ENCODE measurements at regions not wholly inside any gene's neighbourhood (a gene's known extent, or its start where the extent isn't known, plus 50 kb on each side); places are given as distances from the start of the nearest gene placed in this dataset.

DNA sequence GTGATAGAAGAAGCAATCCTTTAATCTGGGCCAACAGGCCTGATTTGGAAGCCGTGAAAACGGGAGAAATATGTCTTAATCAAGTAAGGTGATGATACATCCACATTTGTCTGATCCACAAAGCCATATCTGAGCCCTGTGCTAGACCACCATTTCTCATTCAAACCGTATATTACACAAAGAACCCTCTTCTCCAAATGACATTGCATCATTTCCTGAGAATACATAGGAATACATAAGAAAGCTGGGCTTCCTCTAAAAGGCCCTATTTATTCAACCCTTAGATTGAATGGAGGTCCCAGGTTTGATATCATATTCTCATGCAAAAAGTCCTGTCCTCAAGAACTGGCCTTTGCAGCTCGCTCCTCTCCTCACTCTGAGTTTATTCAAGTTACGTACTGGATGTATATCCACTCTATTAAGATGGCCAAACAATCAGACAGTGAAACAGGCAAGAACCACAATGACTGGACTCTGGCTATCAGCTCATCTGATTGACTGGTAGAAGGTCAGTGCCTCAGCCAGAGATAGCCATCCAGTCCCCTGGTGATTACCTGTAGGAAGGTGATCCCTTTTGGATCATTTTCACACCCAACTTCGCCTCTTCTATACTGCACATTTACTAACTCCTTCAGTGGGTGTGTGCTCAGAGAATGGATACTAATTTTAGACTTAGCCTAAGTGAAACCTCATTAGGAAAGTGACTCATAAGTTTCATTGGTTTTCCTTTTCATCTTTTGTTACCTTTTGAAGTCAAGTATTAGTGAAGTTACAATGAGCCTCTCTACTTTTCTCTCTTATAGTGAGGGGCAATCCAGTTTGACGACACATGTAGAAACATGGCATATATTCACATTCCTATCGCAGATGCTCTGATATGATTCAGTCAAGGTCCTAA lies 167.6 kb upstream of the WWC1 start:
- no peak overlapping the region for H3K27ac ChIP-seq
- H3K27me3 ChIP-seq: no peaks in the 10 kb centered on the region
- no peaks in the 10 kb centered on the region for H3K9me3 ChIP-seq
- 88 to 92% methylated on average over 8 of the region's 8 CpGs for WGBS, 2 donors
- ATAC-seq (no peak), DNase-seq (no peak), FAIRE-seq (no peak)
- intact Hi-C loops (cut with DNase I): no loop called here
- H3K4me3 ChIP-seq: no peak overlapping the region
- TF ChIP-seq, protein P1, sequence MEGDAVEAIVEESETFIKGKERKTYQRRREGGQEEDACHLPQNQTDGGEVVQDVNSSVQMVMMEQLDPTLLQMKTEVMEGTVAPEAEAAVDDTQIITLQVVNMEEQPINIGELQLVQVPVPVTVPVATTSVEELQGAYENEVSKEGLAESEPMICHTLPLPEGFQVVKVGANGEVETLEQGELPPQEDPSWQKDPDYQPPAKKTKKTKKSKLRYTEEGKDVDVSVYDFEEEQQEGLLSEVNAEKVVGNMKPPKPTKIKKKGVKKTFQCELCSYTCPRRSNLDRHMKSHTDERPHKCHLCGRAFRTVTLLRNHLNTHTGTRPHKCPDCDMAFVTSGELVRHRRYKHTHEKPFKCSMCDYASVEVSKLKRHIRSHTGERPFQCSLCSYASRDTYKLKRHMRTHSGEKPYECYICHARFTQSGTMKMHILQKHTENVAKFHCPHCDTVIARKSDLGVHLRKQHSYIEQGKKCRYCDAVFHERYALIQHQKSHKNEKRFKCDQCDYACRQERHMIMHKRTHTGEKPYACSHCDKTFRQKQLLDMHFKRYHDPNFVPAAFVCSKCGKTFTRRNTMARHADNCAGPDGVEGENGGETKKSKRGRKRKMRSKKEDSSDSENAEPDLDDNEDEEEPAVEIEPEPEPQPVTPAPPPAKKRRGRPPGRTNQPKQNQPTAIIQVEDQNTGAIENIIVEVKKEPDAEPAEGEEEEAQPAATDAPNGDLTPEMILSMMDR (IDR thresholded peaks at IDR 0.05): no peak
- no peaks in the 10 kb centered on the region for H3K4me1 ChIP-seq
- H3K36me3 ChIP-seq: no peaks in the 10 kb centered on the region

DNA sequence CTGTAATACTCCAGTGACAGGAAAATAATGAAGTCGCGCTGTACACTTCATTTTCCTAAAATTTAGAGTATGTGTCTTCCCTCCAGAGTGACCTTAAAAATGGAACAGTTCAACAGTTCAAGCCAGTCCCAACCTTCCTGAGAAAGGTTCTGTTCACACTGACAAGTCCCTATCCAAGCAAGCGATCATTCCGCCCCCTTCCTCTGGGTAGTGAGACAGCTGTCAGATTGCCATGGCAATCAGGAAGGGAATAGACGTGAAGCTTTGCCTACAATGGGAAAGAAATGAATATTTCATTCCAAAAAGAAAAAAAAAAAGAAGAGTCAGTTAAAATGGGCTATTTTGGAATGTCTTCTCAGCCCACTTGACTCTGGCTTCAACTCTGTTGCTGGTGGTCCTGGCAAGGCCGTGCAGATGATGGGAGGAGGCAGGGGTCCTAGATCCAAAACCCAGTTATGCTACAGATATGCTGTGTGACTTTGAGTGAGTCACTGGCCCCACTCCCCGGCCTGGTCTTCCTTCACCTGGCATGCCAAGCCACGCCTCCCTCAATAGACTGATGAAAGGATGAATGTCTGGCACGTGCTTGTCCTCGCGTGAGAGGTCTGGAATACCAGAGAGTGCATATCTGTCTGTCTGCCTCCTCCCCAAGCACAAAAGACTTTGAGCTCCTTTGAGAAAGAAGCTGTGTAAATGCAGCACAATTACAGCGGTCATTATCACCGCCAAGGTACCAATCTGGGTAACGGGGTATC lies 165.8 kb upstream of the WWC1 start:
- no peak for FAIRE-seq
- H3K27ac ChIP-seq: no peak overlapping the region
- WGBS, 2 donors: 79 to 84% methylated on average over 14 of the region's 14 CpGs

DNA sequence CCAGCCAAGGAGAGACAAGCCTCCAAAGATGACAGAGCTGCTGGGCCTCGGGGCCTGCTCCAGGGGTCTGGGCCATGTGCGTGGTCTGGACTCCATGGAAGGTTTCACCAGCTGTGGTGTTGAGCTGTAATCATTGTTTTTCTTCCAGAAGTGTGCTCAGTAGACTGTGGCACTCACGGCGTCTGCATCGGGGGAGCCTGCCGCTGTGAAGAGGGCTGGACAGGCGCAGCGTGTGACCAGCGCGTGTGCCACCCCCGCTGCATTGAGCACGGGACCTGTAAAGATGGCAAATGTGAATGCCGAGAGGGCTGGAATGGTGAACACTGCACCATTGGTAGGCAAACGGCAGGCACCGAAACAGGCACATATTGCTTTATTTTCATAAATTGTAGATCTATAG lies 164.8 kb upstream of the WWC1 start:
- ATAC-seq: no peak
- no peak overlapping the region for H3K27ac ChIP-seq
- TF ChIP-seq, protein P1 (IDR thresholded peaks at IDR 0.05): no peak
- 90 to 94% methylated on average over 15 of the region's 15 CpGs for WGBS, 2 donors
- intact Hi-C loops (cut with DNase I): no loop called here
- no peak for DNase-seq
- FAIRE-seq: no peak
- no peak overlapping the region for H3K4me3 ChIP-seq
- no peaks in the 10 kb centered on the region for H3K4me1 ChIP-seq
- no peaks in the 10 kb centered on the region for H3K27me3 ChIP-seq
- no peaks in the 10 kb centered on the region for H3K36me3 ChIP-seq
- no peaks in the 10 kb centered on the region for H3K9me3 ChIP-seq

More for the DNA sequence above, 165.8 kb upstream of the WWC1 start:
- TF ChIP-seq, protein P1 (IDR thresholded peaks at IDR 0.05): no peak
- ATAC-seq (no peak), DNase-seq (no peak)
- no peaks in the 10 kb centered on the region for H3K4me1 ChIP-seq
- H3K36me3 ChIP-seq: no peaks in the 10 kb centered on the region
- no peaks in the 10 kb centered on the region for H3K9me3 ChIP-seq
- no peak overlapping the region for H3K4me3 ChIP-seq
- H3K27me3 ChIP-seq: no peaks in the 10 kb centered on the region
- intact Hi-C loops (cut with DNase I): no loop called here

DNA sequence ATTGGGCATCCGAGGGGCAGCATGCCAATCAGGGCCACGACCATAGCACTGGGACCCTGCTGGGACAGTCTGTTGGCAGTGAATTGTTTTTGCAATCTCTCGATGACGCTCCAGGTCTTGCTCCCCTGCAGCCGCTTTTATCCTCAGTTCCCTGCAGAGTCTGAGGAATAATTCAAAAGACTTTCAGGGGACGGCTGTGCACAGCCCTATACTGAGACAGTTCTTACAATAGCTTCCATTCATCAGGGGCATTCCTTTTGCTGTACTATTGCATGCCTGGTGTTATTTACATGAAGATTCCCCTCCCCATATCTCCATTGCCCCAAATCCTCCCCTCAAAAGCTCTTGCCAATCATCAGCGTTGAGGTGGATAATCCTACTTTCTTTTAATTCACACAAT lies 163.3 kb upstream of the WWC1 start:
- Histone ChIP-seq H3K4me1 (no peaks in the 10 kb centered on the region), H3K9me3 (no peaks in the 10 kb centered on the region), H3K27me3 (no peaks in the 10 kb centered on the region), H3K36me3 (no peaks in the 10 kb centered on the region), H3K4me3 (no peak overlapping the region), H3K27ac (no peak overlapping the region)
- intact Hi-C loops (cut with DNase I): no loop called here
- no peak for DNase-seq
- no peak for FAIRE-seq
- TF ChIP-seq, protein P1 (IDR thresholded peaks at IDR 0.05): no peak
- no peak for ATAC-seq
- WGBS, 2 donors: 63 to 68% methylated on average over 7 of the region's 7 CpGs

All from pancreas (tissue), 10 donors.